Body of pancreas (tissue), 4 donors: ENCODE measurements at regions not wholly inside any gene's neighbourhood (a gene's known extent, or its start where the extent isn't known, plus 50 kb on each side); places are given as distances from the start of the nearest gene placed in this dataset.

Experiments
- CTCF ChIP-seq, 7 experiments: fragments of 450-650 bp in 4 of 7; fragments of 200-600 bp in 3 of 7; sonication (generic) in 3 of 7; IDR thresholded peaks; one replicate each; pipeline ENCODE4 v1.5.1; 2016 to 2019; ENCODE audit warnings: antibody characterized with exemption in 7 of 7
- POLR2A ChIP-seq, 3 donors: fragments of 450-650 bp; IDR thresholded peaks; one replicate each; pipeline ENCODE4 v1.6.1; 2016; ENCODE audit warnings: antibody characterized with exemption in 3 of 3, mild to moderate bottlenecking in 2 of 3

- TF ChIP-seq POLR2A (IDR thresholded peaks at IDR 0.05) (no peak), CTCF (IDR thresholded peaks at IDR 0.05) (no peak)
Measured at GRCh38 chr1:208564466-208564865, 320.3 kb upstream of the PLXNA2 start.
